Neutrophil (primary cell): ENCODE measurements at regions not wholly inside any gene's neighbourhood (a gene's known extent, or its start where the extent isn't known, plus 50 kb on each side); places are given as distances from the start of the nearest gene placed in this dataset.

Experiments used
- H3K27ac ChIP-seq: fragments of 200-600 bp; sonication (generic); 2 replicates; pipeline ENCODE4 v1.5.1; 2016; ENCODE audit warnings: mild to moderate bottlenecking, moderate library complexity
- H3K27me3 ChIP-seq: fragments of 200-600 bp; sonication (generic); 2 replicates; pipeline ENCODE4 v1.6.0; 2016; ENCODE audit warnings: mild to moderate bottlenecking
- H3K36me3 ChIP-seq: fragments of 200-600 bp; sonication (generic); 2 replicates; pipeline ENCODE4 v1.5.1; 2017
- H3K4me1 ChIP-seq, 2 experiments: fragments of 200-600 bp in 1 of 2; sonication (generic) in 1 of 2; 1 replicate in 1 of 2; 2 replicates in 1 of 2; pipeline versions ENCODE4 v1.5.1 to v1.6.1; 2013 to 2016; ENCODE audit warnings: low read depth in 1 of 2, low read length in 1 of 2, mild to moderate bottlenecking in 1 of 2, moderate library complexity in 1 of 2; ENCODE audit not compliant: control insufficient read depth in 1 of 2, insufficient read depth in 1 of 2
- H3K4me3 ChIP-seq, 2 experiments: fragments of 200-600 bp in 1 of 2; sonication (generic) in 1 of 2; 1 replicate in 1 of 2; 2 replicates in 1 of 2; pipeline ENCODE4 v1.5.1; 2013 to 2016; ENCODE audit warnings: low read depth in 1 of 2, low read length in 1 of 2, mild to moderate bottlenecking in 1 of 2, moderate library complexity in 1 of 2
- H3K9me3 ChIP-seq: fragments of 200-600 bp; sonication (generic); 2 replicates; pipeline ENCODE4 v1.5.1; 2016
- TF ChIP-seq, protein P1 (sequence below): fragments of 200-600 bp; sonication (generic); IDR thresholded peaks from 2 replicates; pipeline ENCODE4 v1.5.1; 2016; ENCODE audit warnings: antibody characterized with exemption

- Histone ChIP-seq H3K36me3 (no peaks in the 10 kb centered on the region), H3K4me3 (peak overlapping the region in 1 of 2 experiments; percentile 37), H3K4me1 (peaks cover 25 to 33% of the 10 kb centered on the region in 2 experiments), H3K27ac (peak overlapping the region; percentile 90), H3K9me3 (no peaks in the 10 kb centered on the region), H3K27me3 (peaks cover 18% of the 10 kb centered on the region)
- TF ChIP-seq, protein P1, sequence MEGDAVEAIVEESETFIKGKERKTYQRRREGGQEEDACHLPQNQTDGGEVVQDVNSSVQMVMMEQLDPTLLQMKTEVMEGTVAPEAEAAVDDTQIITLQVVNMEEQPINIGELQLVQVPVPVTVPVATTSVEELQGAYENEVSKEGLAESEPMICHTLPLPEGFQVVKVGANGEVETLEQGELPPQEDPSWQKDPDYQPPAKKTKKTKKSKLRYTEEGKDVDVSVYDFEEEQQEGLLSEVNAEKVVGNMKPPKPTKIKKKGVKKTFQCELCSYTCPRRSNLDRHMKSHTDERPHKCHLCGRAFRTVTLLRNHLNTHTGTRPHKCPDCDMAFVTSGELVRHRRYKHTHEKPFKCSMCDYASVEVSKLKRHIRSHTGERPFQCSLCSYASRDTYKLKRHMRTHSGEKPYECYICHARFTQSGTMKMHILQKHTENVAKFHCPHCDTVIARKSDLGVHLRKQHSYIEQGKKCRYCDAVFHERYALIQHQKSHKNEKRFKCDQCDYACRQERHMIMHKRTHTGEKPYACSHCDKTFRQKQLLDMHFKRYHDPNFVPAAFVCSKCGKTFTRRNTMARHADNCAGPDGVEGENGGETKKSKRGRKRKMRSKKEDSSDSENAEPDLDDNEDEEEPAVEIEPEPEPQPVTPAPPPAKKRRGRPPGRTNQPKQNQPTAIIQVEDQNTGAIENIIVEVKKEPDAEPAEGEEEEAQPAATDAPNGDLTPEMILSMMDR: no peak
These were observed 59.2 kb upstream of the IL1R1 start for GRCh38 chr2:102083393-102083703.

DNA sequence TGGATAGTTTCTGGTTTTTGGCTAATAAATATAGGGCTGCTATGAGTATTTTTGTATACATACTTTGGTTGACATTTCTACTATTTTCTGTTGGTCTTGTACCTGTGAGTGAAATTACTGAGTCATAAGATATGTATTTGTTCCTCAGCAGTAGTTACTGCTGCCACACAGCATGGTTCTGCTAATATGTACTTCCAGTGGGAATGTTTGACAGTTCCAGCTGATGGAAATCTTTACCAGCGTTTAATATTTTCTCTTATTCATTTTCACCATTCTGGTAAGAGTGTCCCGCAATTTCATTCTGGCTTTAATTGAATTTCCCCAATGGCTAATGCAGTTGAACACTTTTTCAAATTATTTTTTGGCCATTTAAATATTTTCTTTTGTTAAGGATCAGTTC lies 57.9 kb upstream of the IL1R1 start:
- Histone ChIP-seq H3K27me3 (peaks cover 18% of the 10 kb centered on the region), H3K27ac (no peak overlapping the region), H3K4me3 (no peak overlapping the region), H3K9me3 (no peaks in the 10 kb centered on the region), H3K4me1 (peaks cover 25 to 33% of the 10 kb centered on the region in 2 experiments), H3K36me3 (no peaks in the 10 kb centered on the region)
- TF ChIP-seq, protein P1: no peak

DNA sequence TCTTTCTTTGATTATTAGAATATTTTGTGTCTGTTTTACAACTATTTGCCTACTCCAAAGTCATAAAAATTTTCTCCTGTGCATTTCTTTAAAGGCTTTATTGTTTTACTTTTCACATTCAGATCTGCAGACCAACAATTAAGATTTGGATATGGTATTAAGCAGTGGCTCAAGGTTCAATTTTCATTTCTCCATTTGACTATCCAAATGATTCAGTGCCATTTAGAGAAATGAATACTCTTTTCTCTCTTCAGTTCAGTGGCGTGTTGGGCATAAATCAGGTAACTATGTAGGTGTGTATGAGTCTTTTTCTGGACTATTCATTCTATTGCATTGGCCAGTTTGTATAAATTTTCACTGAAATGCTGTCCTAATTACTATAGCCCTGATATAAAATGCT lies 57.3 kb upstream of the IL1R1 start:
- H3K4me3 ChIP-seq: no peak overlapping the region
- H3K9me3 ChIP-seq: no peaks in the 10 kb centered on the region
- no peaks in the 10 kb centered on the region for H3K36me3 ChIP-seq
- TF ChIP-seq, protein P1: no peak
- no peak overlapping the region for H3K27ac ChIP-seq
- peaks cover 25 to 33% of the 10 kb centered on the region in 2 experiments for H3K4me1 ChIP-seq
- H3K27me3 ChIP-seq: peaks cover 18% of the 10 kb centered on the region

DNA sequence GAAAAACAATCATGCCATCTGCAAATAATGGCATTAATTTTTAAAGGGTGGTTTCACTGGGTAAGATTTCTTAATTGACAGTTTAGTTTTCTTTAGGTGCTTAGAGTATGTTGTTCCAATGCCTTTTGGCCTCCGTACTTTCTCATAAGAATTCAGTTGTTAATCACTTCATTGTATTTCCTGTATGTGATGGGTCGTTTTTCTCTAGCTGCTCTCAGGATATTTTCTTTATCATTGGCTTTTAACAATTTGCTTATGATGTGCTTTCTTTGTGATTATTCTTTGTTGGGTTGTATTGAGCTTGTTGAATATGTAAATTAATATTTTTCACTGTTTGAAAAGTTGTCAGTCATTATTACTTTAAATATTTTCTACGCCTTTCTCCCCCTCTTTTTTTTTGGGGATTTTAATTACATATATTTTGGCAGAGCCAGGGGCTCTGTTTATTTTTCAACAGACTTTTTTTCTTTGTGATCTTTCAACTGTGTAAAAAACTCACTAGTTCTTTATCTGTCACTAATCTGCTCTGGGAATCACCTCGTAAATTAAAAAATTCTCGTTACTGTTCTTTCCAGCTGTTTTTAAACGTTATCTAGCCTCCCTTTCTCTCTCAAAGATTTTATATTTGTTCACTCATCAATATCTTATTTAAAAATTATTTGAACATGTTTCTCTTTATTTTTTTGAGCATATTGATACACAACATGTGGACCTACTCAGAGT lies 56.2 kb upstream of the IL1R1 start:
- Histone ChIP-seq H3K27ac (no peak overlapping the region), H3K9me3 (no peaks in the 10 kb centered on the region), H3K27me3 (peaks cover 18% of the 10 kb centered on the region), H3K36me3 (no peaks in the 10 kb centered on the region), H3K4me1 (peaks cover 23 to 25% of the 10 kb centered on the region in 2 experiments), H3K4me3 (no peak overlapping the region)
- TF ChIP-seq, protein P1: no peak

DNA sequence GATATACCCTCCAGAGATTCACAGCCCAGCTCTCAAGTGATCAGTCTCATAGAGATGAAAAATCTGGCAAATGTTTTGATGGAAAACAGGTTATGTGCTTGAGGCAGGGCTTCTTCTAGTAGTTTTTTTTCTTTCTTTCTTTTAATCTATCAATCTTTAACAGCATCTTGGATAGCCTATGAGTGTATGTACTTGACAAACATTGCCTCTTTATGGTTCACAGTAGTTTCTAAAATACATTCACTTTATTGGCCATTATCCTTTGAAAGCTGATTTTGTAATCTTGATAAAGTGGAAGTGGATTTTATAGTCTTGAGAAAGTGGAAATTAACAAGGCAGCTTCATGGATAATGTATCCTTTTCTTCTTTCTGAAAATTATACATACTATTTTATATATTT lies 51.4 kb upstream of the IL1R1 start:
- H3K27me3 ChIP-seq: peaks cover 3% of the 10 kb centered on the region
- H3K36me3 ChIP-seq: no peaks in the 10 kb centered on the region
- TF ChIP-seq, protein P1: no peak
- no peak overlapping the region for H3K4me3 ChIP-seq
- no peak overlapping the region for H3K27ac ChIP-seq
- H3K9me3 ChIP-seq: no peaks in the 10 kb centered on the region
- peaks cover 10 to 11% of the 10 kb centered on the region in 2 experiments for H3K4me1 ChIP-seq
